OCI-LY1 (cell line): ENCODE measurements at regions not wholly inside any gene's neighbourhood (a gene's known extent, or its start where the extent isn't known, plus 50 kb on each side); places are given as distances from the start of the nearest gene placed in this dataset.

Experiments used
- H2AFZ ChIP-seq: fragments of 200-600 bp; sonication (generic), shearing (Covaris generic); 2 replicates; pipeline ENCODE4 v1.6.0; 2014; ENCODE audit warnings: antibody characterized with exemption, mild to moderate bottlenecking, low read length
- H3F3A ChIP-seq: fragments of 200-600 bp; sonication (generic), shearing (Covaris generic); 2 replicates; pipeline ENCODE4 v1.6.0; 2014; ENCODE audit warnings: mild to moderate bottlenecking, antibody characterized with exemption, low read length, moderate library complexity; ENCODE audit not compliant: insufficient read depth
- H3K27ac ChIP-seq: fragments of 200-600 bp; sonication (generic); 2 replicates; pipeline ENCODE4 v1.5.1; 2014; ENCODE audit warnings: low read length, mixed run types, mild to moderate bottlenecking, low read depth; ENCODE audit not compliant: poor library complexity, severe bottlenecking
- H3K27me3 ChIP-seq: fragments of 200-600 bp; sonication (generic); 2 replicates; pipeline ENCODE4 v1.6.0; 2014; ENCODE audit warnings: antibody characterized with exemption, mild to moderate bottlenecking, low read length, moderate library complexity; ENCODE audit not compliant: insufficient read depth
- H3K36me3 ChIP-seq: fragments of 200-600 bp; sonication (generic); 2 replicates; pipeline ENCODE4 v1.6.1; 2014; ENCODE audit warnings: mild to moderate bottlenecking, antibody characterized with exemption, low read length, moderate library complexity, mixed read lengths; ENCODE audit not compliant: insufficient read depth
- H3K4me1 ChIP-seq: fragments of 200-600 bp; sonication (generic); 2 replicates; pipeline ENCODE4 v1.5.1; 2014; ENCODE audit warnings: mild to moderate bottlenecking, low read length, moderate library complexity; ENCODE audit not compliant: insufficient read depth, severe bottlenecking
- H3K4me2 ChIP-seq: fragments of 200-600 bp; sonication (generic), shearing (Covaris generic); 2 replicates; pipeline ENCODE4 v1.6.1; 2014; ENCODE audit warnings: low read length
- H3K4me3 ChIP-seq: fragments of 200-600 bp; sonication (generic); 2 replicates; pipeline ENCODE4 v1.5.1; 2014; ENCODE audit warnings: low read length, low read depth, mild to moderate bottlenecking, mixed read lengths; ENCODE audit not compliant: poor library complexity, severe bottlenecking
- H3K79me2 ChIP-seq: fragments of 200-600 bp; shearing (Covaris generic); 2 replicates; pipeline ENCODE4 v1.6.1; 2016; ENCODE audit warnings: mixed run types, low read length, mixed read lengths; ENCODE audit not compliant: insufficient read depth
- H3K9ac ChIP-seq: fragments of 200-600 bp; sonication (generic), shearing (Covaris generic); 2 replicates; pipeline ENCODE4 v1.6.1; 2014; ENCODE audit warnings: mild to moderate bottlenecking, low read length, mixed read lengths
- H3K9me2 ChIP-seq: fragments of 200-600 bp; sonication (generic), shearing (Covaris generic); 2 replicates; pipeline ENCODE4 v1.6.1; 2014; ENCODE audit warnings: low read depth, mild to moderate bottlenecking, low read length, mixed read lengths
- H3K9me3 ChIP-seq: fragments of 200-600 bp; shearing (Covaris generic); 2 replicates; pipeline ENCODE4 v1.6.1; 2014; ENCODE audit warnings: low read length, mixed read lengths
- H4K20me1 ChIP-seq: fragments of 200-600 bp; sonication (generic), shearing (Covaris generic); 2 replicates; pipeline ENCODE4 v1.6.0; 2016; ENCODE audit warnings: mild to moderate bottlenecking, low read length; ENCODE audit not compliant: insufficient read depth
- CTCF ChIP-seq: fragments of 200-600 bp; sonication (generic), shearing (Covaris generic); IDR thresholded peaks from 2 replicates; pipeline ENCODE4 v1.5.1; 2017; ENCODE audit warnings: mild to moderate bottlenecking, antibody characterized with exemption, low read length, moderate library complexity, mixed read lengths
- EZH2 ChIP-seq: fragments of 200-600 bp; sonication (generic), shearing (Covaris generic); IDR thresholded peaks from 2 replicates; pipeline ENCODE4 v1.8.0; 2017; ENCODE audit warnings: borderline replicate concordance, mixed run types, mild to moderate bottlenecking, antibody characterized with exemption, low read length, moderate library complexity, mixed read lengths

GRCh38 chr16:80463751-80464495, 76.9 kb upstream of the DYNLRB2 start:
- Histone ChIP-seq H3F3A (no peaks in the 10 kb centered on the region), H3K27me3 (no peaks in the 10 kb centered on the region), H3K9ac (no peak overlapping the region), H3K4me1 (no peaks in the 10 kb centered on the region), H3K79me2 (no peaks in the 10 kb centered on the region), H3K9me3 (no peaks in the 10 kb centered on the region), H2AFZ (no peak overlapping the region), H3K4me2 (no peak overlapping the region), H3K27ac (no peak overlapping the region), H3K36me3 (no peaks in the 10 kb centered on the region), H3K4me3 (no peak overlapping the region), H4K20me1 (no peaks in the 10 kb centered on the region), H3K9me2 (no peaks in the 10 kb centered on the region)
- no peak for TF ChIP-seq EZH2
- TF ChIP-seq CTCF = no peak

- Histone ChIP-seq H3K4me2 (no peak overlapping the region), H3K27ac (no peak overlapping the region), H3K9me3 (no peaks in the 10 kb centered on the region), H2AFZ (no peak overlapping the region), H4K20me1 (no peaks in the 10 kb centered on the region), H3K27me3 (no peaks in the 10 kb centered on the region), H3K9me2 (no peaks in the 10 kb centered on the region), H3K9ac (no peak overlapping the region), H3F3A (no peaks in the 10 kb centered on the region), H3K4me1 (no peaks in the 10 kb centered on the region), H3K36me3 (no peaks in the 10 kb centered on the region), H3K79me2 (no peaks in the 10 kb centered on the region), H3K4me3 (no peak overlapping the region)
- TF ChIP-seq EZH2 = no peak
- no peak for TF ChIP-seq CTCF
Observed at GRCh38 chr16:80463326-80463725, 77.5 kb upstream of the DYNLRB2 start.

- H3K4me3 ChIP-seq = no peak overlapping the region
- H4K20me1 ChIP-seq = no peaks in the 10 kb centered on the region
- no peaks in the 10 kb centered on the region for H3K9me2 ChIP-seq
- no peaks in the 10 kb centered on the region for H3K9me3 ChIP-seq
- TF ChIP-seq EZH2 (no peak), CTCF (no peak)
- H3K4me2 ChIP-seq = no peak overlapping the region
- H3K9ac ChIP-seq = no peak overlapping the region
- no peaks in the 10 kb centered on the region for H3F3A ChIP-seq
- H3K27me3 ChIP-seq = no peaks in the 10 kb centered on the region
- H3K79me2 ChIP-seq = no peaks in the 10 kb centered on the region
- H3K27ac ChIP-seq = no peak overlapping the region
- no peaks in the 10 kb centered on the region for H3K4me1 ChIP-seq
- H2AFZ ChIP-seq = no peak overlapping the region
- H3K36me3 ChIP-seq = no peaks in the 10 kb centered on the region
Observed at GRCh38 chr16:80462917-80463316, 77.9 kb upstream of the DYNLRB2 start.
